Thyroid gland (tissue), 4 donors: ENCODE measurements at regions not wholly inside any gene's neighbourhood (a gene's known extent, or its start where the extent isn't known, plus 50 kb on each side); places are given as distances from the start of the nearest gene placed in this dataset.

Source experiments
- DNase-seq, 2 donors: peaks; one replicate each; pipeline ENCODE4 v3.0.0-alpha.2; 2019
- H3K27ac ChIP-seq, 3 donors: fragments of 200-600 bp; sonication (generic); 1 replicate in 2 of 3; 2 replicates in 1 of 3; pipeline ENCODE4 v1.5.1; 2016 to 2019; ENCODE audit warnings: mild to moderate bottlenecking in 1 of 3, moderate library complexity in 1 of 3
- H3K27me3 ChIP-seq: fragments of 200-600 bp; sonication (generic); one replicate; pipeline ENCODE4 v1.5.1; 2019
- H3K36me3 ChIP-seq, 2 donors: fragments of 200-600 bp; sonication (generic); one replicate each; pipeline ENCODE4 v1.5.1; 2016 to 2019
- H3K4me1 ChIP-seq, 2 donors: fragments of 200-600 bp; sonication (generic); one replicate each; pipeline ENCODE4 v1.5.1; 2017 to 2019
- H3K4me3 ChIP-seq, 3 donors: fragments of 200-600 bp; sonication (generic); replicated peaks in 1 of 3; 1 replicate in 2 of 3; 2 replicates in 1 of 3; pipeline ENCODE4 v1.5.1; 2016; ENCODE audit warnings: mild to moderate bottlenecking in 1 of 3
- H3K9me3 ChIP-seq: fragments of 200-600 bp; sonication (generic); one replicate; pipeline ENCODE4 v1.5.1; 2017
- POLR2A ChIP-seq, 2 donors: fragments of 450-650 bp; IDR thresholded peaks; one replicate each; pipeline ENCODE4 v1.6.1; 2017; ENCODE audit warnings: antibody characterized with exemption in 2 of 2, mild to moderate bottlenecking in 2 of 2, moderate library complexity in 1 of 2
- WGBS, 2 donors: methylation state at CpG; one replicate each; pipeline ENCODE4 v1.1.5; 2017; 5-methylcytosine and 5-hydroxymethylcytosine counted together
- intact Hi-C: fragments of 100-400 bp; cut with DNase I; formaldehyde crosslinking; loops from one replicate; pipeline ENCODE4 v1.15.1; 2023
- TF ChIP-seq, protein P1 (sequence below), 6 experiments: fragments of 200-600 bp in 3 of 6; fragments of 450-650 bp in 3 of 6; sonication (generic) in 3 of 6; IDR thresholded peaks; one replicate each; pipeline ENCODE4 v1.5.1; 2016 to 2019; ENCODE audit warnings: antibody characterized with exemption in 6 of 6, mild to moderate bottlenecking in 2 of 6, inconsistent platforms in 1 of 6, moderate library complexity in 1 of 6

GRCh38 chr16:13573903-13574302 is 346.1 kb upstream of the ERCC4 start:
- Histone ChIP-seq H3K9me3 (no peaks in the 10 kb centered on the region), H3K36me3 (no peaks in the 10 kb centered on the region), H3K4me1 (no peaks in the 10 kb centered on the region), H3K27me3 (no peaks in the 10 kb centered on the region), H3K4me3 (no peak overlapping the region), H3K27ac (no peak overlapping the region)
- DNase-seq, result no peak
- intact Hi-C loops, result no loop called here
- TF ChIP-seq, protein P1, sequence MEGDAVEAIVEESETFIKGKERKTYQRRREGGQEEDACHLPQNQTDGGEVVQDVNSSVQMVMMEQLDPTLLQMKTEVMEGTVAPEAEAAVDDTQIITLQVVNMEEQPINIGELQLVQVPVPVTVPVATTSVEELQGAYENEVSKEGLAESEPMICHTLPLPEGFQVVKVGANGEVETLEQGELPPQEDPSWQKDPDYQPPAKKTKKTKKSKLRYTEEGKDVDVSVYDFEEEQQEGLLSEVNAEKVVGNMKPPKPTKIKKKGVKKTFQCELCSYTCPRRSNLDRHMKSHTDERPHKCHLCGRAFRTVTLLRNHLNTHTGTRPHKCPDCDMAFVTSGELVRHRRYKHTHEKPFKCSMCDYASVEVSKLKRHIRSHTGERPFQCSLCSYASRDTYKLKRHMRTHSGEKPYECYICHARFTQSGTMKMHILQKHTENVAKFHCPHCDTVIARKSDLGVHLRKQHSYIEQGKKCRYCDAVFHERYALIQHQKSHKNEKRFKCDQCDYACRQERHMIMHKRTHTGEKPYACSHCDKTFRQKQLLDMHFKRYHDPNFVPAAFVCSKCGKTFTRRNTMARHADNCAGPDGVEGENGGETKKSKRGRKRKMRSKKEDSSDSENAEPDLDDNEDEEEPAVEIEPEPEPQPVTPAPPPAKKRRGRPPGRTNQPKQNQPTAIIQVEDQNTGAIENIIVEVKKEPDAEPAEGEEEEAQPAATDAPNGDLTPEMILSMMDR (IDR thresholded peaks at IDR 0.05), result no peak
- no peak for TF ChIP-seq POLR2A (IDR thresholded peaks at IDR 0.05)
- WGBS, 2 donors, result 79 to 80% methylated on average over 3 of the region's 3 CpGs

- WGBS, 2 donors, result 84 to 89% methylated on average over 1 of the region's 1 CpG
- intact Hi-C loops, result no loop called here
These were observed 333.9 kb upstream of the ERCC4 start for GRCh38 chr16:13586051-13586450.

GRCh38 chr16:13587181-13587580 is 332.8 kb upstream of the ERCC4 start:
- Histone ChIP-seq H3K9me3 (no peaks in the 10 kb centered on the region), H3K27ac (no peak overlapping the region), H3K36me3 (no peaks in the 10 kb centered on the region), H3K27me3 (no peaks in the 10 kb centered on the region), H3K4me1 (no peaks in the 10 kb centered on the region), H3K4me3 (no peak overlapping the region)
- TF ChIP-seq, protein P1 (IDR thresholded peaks at IDR 0.05), result no peak
- TF ChIP-seq POLR2A (IDR thresholded peaks at IDR 0.05), result no peak
- WGBS, 2 donors, result 60 to 65% methylated on average over 1 of the region's 1 CpG
- DNase-seq, result no peak
- intact Hi-C loops, result no loop called here

More at GRCh38 chr16:13586051-13586450, 333.9 kb upstream of the ERCC4 start:
- Histone ChIP-seq H3K9me3 (no peaks in the 10 kb centered on the region), H3K27me3 (no peaks in the 10 kb centered on the region), H3K36me3 (no peaks in the 10 kb centered on the region), H3K27ac (no peak overlapping the region), H3K4me3 (no peak overlapping the region), H3K4me1 (no peaks in the 10 kb centered on the region)
- TF ChIP-seq, protein P1 (IDR thresholded peaks at IDR 0.05), result no peak
- TF ChIP-seq POLR2A (IDR thresholded peaks at IDR 0.05), result no peak
- DNase-seq, result no peak

GRCh38 chr16:13594823-13595222 is 325.1 kb upstream of the ERCC4 start:
- intact Hi-C loops, result no loop called here
- H3K4me3 ChIP-seq, result no peak overlapping the region
- 17 to 32% methylated on average over 3 of the region's 3 CpGs for WGBS, 2 donors
- no peak for TF ChIP-seq POLR2A (IDR thresholded peaks at IDR 0.05)
- TF ChIP-seq, protein P1 (IDR thresholded peaks at IDR 0.05), result no peak
- H3K27me3 ChIP-seq, result no peaks in the 10 kb centered on the region
- DNase-seq, result no peak
- H3K36me3 ChIP-seq, result no peaks in the 10 kb centered on the region
- H3K27ac ChIP-seq, result no peak overlapping the region
- no peaks in the 10 kb centered on the region for H3K4me1 ChIP-seq
- H3K9me3 ChIP-seq, result no peaks in the 10 kb centered on the region

GRCh38 chr16:13606804-13607203 is 313.1 kb upstream of the ERCC4 start:
- H3K27ac ChIP-seq, result no peak overlapping the region
- WGBS, 2 donors, result 80 to 92% methylated on average over 25 of the region's 25 CpGs
- H3K27me3 ChIP-seq, result no peaks in the 10 kb centered on the region
- no peak overlapping the region for H3K4me3 ChIP-seq
- intact Hi-C loops, result no loop called here
- H3K4me1 ChIP-seq, result no peaks in the 10 kb centered on the region
- H3K9me3 ChIP-seq, result no peaks in the 10 kb centered on the region
- no peaks in the 10 kb centered on the region for H3K36me3 ChIP-seq
- no peak for DNase-seq
- TF ChIP-seq, protein P1 (IDR thresholded peaks at IDR 0.05), result no peak
- TF ChIP-seq POLR2A (IDR thresholded peaks at IDR 0.05), result no peak
